Parathyroid adenoma (tissue), 2 donors: ENCODE measurements at regions not wholly inside any gene's neighbourhood (a gene's known extent, or its start where the extent isn't known, plus 50 kb on each side); places are given as distances from the start of the nearest gene placed in this dataset.

Source experiments
- H2AFZ ChIP-seq: fragments of 300-600 bp; sonication (generic); one replicate; pipeline ENCODE4 v1.7.0; 2017; ENCODE audit warnings: antibody characterized with exemption, mild to moderate bottlenecking
- H3K27ac ChIP-seq: fragments of 300-600 bp; sonication (generic); one replicate; pipeline ENCODE4 v1.7.0; 2017
- H3K27me3 ChIP-seq: fragments of 300-600 bp; sonication (generic); one replicate; pipeline ENCODE4 v1.7.0; 2017; ENCODE audit warnings: low read length; ENCODE audit not compliant: control insufficient read depth, insufficient read depth
- H3K36me3 ChIP-seq: fragments of 300-600 bp; sonication (generic); one replicate; pipeline ENCODE4 v1.7.0; 2017; ENCODE audit warnings: low read length; ENCODE audit not compliant: control insufficient read depth, insufficient read depth
- H3K4me1 ChIP-seq: fragments of 300-600 bp; sonication (generic); one replicate; pipeline ENCODE4 v1.7.0; 2017; ENCODE audit warnings: control low read depth
- H3K4me2 ChIP-seq: fragments of 300-600 bp; sonication (generic); one replicate; pipeline ENCODE4 v1.7.0; 2017; ENCODE audit warnings: low read length
- H3K4me3 ChIP-seq: fragments of 300-600 bp; sonication (generic); one replicate; pipeline ENCODE4 v1.7.0; 2017; ENCODE audit warnings: low read depth, low read length
- H3K79me2 ChIP-seq: fragments of 300-600 bp; sonication (generic); one replicate; pipeline ENCODE4 v1.7.0; 2017; ENCODE audit warnings: control low read depth
- H3K9ac ChIP-seq: fragments of 300-600 bp; sonication (generic); one replicate; pipeline ENCODE4 v1.7.0; 2017; ENCODE audit warnings: mild to moderate bottlenecking
- H3K9me3 ChIP-seq: fragments of 300-600 bp; sonication (generic); one replicate; pipeline ENCODE4 v1.7.0; 2017; ENCODE audit warnings: low read length; ENCODE audit not compliant: control insufficient read depth
- TF ChIP-seq, protein P1 (sequence below): fragments of 300-600 bp; sonication (generic); IDR thresholded peaks from one replicate; pipeline ENCODE4 v1.7.0; 2017; ENCODE audit warnings: antibody characterized with exemption, mild to moderate bottlenecking
- donor health status: primary hyperparathyroidism.

DNA sequence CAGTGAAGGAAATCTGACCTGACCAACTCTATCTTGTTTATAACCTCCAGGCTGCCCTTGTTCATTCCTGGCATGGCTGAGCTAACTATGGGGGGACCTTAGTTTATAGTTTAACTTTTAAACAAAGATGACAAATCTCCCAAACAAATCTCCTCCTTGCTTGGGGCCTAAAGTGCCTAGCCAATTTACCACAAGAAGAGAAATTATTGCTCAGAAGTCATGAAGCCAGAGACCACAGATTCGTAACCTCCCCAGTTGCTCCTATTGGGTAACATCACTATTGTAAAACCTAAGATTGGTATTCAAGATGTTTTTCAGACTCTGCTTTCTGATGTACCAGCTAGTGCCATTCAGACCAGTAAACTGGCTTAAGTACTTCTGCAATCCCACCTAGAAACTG is 649.4 kb upstream of the SLC8A1 start:
- H3K36me3 ChIP-seq: no peaks in the 10 kb centered on the region
- H3K27ac ChIP-seq: no peak overlapping the region
- no peak overlapping the region for H3K4me3 ChIP-seq
- H3K27me3 ChIP-seq: no peaks in the 10 kb centered on the region
- H2AFZ ChIP-seq: no peak overlapping the region
- no peak overlapping the region for H3K9ac ChIP-seq
- H3K79me2 ChIP-seq: no peaks in the 10 kb centered on the region
- no peak overlapping the region for H3K4me2 ChIP-seq
- no peaks in the 10 kb centered on the region for H3K4me1 ChIP-seq
- H3K9me3 ChIP-seq: no peaks in the 10 kb centered on the region
- TF ChIP-seq, protein P1, sequence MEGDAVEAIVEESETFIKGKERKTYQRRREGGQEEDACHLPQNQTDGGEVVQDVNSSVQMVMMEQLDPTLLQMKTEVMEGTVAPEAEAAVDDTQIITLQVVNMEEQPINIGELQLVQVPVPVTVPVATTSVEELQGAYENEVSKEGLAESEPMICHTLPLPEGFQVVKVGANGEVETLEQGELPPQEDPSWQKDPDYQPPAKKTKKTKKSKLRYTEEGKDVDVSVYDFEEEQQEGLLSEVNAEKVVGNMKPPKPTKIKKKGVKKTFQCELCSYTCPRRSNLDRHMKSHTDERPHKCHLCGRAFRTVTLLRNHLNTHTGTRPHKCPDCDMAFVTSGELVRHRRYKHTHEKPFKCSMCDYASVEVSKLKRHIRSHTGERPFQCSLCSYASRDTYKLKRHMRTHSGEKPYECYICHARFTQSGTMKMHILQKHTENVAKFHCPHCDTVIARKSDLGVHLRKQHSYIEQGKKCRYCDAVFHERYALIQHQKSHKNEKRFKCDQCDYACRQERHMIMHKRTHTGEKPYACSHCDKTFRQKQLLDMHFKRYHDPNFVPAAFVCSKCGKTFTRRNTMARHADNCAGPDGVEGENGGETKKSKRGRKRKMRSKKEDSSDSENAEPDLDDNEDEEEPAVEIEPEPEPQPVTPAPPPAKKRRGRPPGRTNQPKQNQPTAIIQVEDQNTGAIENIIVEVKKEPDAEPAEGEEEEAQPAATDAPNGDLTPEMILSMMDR: no peak

GRCh38 chr2:41109744-41110143 is 657.9 kb upstream of the SLC8A1 start:
- TF ChIP-seq, protein P1: no peak
- Histone ChIP-seq H3K9me3 (no peaks in the 10 kb centered on the region), H3K27ac (no peak overlapping the region), H2AFZ (no peak overlapping the region), H3K36me3 (no peaks in the 10 kb centered on the region), H3K27me3 (no peaks in the 10 kb centered on the region), H3K4me3 (no peak overlapping the region), H3K4me2 (no peak overlapping the region), H3K4me1 (no peaks in the 10 kb centered on the region), H3K79me2 (no peaks in the 10 kb centered on the region), H3K9ac (no peak overlapping the region)

DNA sequence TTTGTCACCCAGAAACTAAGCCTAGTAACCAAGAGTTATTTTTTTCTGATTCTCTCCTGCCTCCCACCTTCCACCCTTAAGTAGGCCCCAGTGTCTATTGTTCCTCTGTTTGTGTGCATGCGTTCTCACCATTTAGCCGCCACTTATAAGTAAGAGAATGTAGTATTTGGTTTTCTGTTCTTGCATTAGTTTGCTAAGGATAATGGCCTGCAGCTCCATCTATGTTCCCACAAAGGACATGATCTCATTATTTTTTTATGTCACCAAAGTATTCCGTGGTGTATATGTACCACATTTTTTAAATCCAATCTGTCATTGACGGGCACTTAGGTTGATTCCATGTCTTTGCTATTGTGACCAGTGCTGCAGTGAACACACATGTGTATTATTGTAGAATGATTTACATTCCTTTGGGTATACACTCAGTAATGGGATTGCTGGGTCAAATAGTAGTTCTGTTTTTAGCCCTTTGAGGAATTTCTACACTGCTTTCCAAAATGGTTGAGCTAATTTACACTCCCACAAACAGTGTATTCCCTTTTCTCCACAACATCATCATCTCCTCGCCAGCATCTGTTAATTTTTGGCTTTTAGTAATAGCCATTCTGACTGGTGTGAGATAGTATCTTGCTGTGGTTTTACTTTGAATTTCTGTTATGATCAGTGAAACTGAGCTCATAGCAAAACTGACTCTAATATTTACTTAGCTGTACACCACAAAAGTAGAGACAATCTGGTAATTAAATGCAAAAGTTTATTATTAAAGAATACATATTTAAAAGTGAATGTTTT is 660.1 kb upstream of the SLC8A1 start:
- H3K27ac ChIP-seq: no peak overlapping the region
- H2AFZ ChIP-seq: no peak overlapping the region
- no peaks in the 10 kb centered on the region for H3K79me2 ChIP-seq
- H3K4me2 ChIP-seq: no peak overlapping the region
- no peaks in the 10 kb centered on the region for H3K9me3 ChIP-seq
- H3K36me3 ChIP-seq: no peaks in the 10 kb centered on the region
- H3K4me3 ChIP-seq: no peak overlapping the region
- no peak overlapping the region for H3K9ac ChIP-seq
- TF ChIP-seq, protein P1: no peak
- H3K27me3 ChIP-seq: no peaks in the 10 kb centered on the region
- H3K4me1 ChIP-seq: peaks cover 4% of the 10 kb centered on the region

DNA sequence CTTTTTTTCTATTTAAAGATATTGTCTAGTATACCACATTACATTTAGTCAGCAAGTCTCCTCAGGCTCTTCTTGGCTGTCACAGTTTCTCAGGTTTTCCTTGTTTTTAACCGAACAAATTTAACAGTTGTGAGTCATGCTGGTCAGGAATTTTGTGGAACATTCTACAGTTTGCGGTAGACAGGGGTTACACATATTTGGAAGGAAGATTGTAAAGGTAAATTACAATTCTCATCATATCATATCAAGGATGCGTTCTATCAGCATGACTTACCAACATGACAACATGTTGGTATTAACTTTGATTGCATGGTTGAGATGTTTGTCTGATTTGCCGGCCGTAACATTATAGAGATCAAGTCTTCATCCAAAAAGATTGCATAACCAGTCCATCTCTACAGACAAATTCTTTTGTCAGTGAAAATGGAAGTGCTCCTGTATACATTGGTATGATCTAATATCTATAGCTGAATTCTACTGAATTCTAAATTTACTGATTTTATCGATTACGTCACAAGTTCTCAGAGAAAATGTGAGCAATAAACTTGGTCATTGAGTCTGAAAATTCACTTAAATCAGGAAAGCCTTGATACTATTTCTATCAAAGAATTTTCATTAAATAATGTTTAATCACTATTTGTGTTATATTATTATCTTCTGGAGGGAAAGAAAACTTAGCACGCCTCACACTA is 664.4 kb upstream of the SLC8A1 start:
- H3K27me3 ChIP-seq: no peaks in the 10 kb centered on the region
- TF ChIP-seq, protein P1: no peak

More for the DNA sequence above, 664.4 kb upstream of the SLC8A1 start:
- no peak overlapping the region for H3K27ac ChIP-seq
- H2AFZ ChIP-seq: peak overlapping the region; percentile 14
- H3K4me2 ChIP-seq: no peak overlapping the region
- H3K36me3 ChIP-seq: no peaks in the 10 kb centered on the region
- no peak overlapping the region for H3K9ac ChIP-seq
- no peaks in the 10 kb centered on the region for H3K79me2 ChIP-seq
- no peaks in the 10 kb centered on the region for H3K9me3 ChIP-seq
- no peak overlapping the region for H3K4me3 ChIP-seq
- H3K4me1 ChIP-seq: peaks cover 4% of the 10 kb centered on the region
